ENCODE measurements at regions not wholly inside any gene's neighbourhood (a gene's known extent, or its start where the extent isn't known, plus 50 kb on each side); places are given as distances from the start of the nearest gene placed in this dataset.

DNA sequence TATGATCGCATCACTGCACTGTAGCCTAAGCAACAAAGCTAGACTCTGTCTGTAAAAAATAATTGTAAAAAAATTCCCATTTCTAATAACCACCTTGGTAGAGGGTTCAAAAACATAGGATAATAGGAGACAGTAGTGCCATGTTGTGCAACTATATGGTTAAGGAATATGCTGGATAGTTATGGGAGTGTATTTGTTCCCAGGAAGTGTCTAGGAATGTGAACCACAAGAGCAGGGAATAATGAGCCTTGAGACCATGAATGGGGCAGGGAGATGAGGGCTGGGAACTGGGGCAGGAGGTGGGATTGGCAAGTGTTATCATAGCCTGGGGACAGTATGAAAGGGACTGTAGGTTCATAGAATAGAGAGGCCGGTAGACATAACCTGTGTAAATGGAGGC, 50.4 kb downstream of the RUSC2 start:
- DNase-seq: no peak

DNA sequence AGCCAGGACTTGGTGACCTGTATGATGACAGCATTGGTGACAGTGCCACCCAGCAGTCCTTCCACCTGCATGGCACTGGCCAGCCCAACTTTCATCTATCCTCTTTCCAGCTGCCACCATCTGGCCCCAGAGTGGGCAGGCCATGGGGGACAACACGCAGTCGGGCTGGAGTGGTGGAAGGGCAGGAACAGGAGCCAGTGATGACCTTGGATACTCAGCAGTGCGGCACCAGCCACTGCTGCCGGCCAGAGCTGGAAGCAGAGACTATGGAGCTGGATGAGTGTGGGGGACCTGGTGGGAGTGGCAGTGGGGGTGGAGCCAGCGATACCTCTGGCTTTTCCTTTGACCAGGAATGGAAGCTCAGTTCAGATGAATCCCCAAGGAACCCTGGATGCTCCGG, 56.9 kb downstream of the RUSC2 start:
- no peak for DNase-seq

DNA sequence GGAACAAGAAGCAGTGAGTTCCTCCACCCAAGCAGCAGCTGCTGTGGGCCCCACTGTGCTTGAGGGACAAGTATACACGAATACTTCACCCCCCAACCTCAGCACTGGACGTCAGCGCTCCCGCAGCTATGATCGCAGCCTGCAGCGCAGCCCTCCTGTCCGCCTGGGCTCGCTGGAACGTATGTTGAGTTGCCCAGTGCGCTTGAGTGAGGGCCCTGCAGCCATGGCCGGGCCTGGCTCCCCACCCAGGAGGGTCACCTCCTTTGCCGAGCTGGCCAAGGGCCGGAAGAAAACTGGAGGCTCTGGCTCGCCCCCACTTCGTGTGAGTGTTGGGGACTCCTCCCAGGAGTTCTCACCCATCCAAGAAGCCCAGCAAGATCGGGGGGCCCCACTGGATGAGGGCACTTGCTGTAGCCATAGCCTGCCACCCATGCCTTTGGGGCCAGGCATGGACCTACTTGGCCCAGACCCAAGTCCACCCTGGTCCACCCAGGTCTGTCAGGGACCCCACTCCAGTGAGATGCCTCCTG, 57.1 kb upstream of the TESK1 start:
- DNase-seq: no peak

DNA sequence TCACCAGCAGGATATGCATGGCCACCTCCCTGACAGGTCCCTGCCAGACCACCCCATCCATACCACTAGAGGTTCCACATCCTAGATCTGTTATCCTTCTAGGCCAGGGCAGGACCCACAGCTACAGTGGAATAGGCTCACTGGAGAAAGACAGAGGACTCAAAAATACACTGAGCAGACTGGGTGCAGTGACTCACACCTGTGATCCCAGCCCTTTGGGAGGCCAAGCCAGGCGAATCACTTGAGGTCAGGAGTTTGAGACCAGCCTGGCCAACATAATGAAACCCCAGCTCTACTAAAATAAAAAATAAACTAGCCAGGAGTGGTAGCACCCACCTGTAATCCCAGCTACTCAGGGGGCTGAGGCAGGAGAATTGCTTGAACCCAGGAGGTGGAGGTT, 56.5 kb upstream of the TESK1 start:
- DNase-seq: no peak

DNA sequence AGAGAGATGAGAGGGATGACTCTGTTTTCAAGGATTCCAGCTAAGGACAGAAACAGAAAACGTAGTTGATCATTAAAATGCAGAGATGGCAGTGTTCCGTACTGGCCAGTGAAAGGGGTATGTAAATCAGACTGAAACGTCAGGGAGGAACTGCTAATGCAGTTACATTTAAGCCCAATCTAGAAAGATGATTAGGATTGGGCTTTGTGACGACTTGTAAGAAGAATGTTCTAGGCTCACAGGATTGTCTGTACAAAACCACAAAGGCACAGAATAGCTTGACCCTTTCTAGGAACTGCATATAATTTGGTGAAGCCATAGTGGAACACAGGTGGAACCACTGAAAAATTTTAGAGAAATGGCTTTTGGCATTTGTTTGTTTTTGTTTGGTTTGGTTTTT, 55.6 kb upstream of the TESK1 start:
- no peak for DNase-seq

DNA sequence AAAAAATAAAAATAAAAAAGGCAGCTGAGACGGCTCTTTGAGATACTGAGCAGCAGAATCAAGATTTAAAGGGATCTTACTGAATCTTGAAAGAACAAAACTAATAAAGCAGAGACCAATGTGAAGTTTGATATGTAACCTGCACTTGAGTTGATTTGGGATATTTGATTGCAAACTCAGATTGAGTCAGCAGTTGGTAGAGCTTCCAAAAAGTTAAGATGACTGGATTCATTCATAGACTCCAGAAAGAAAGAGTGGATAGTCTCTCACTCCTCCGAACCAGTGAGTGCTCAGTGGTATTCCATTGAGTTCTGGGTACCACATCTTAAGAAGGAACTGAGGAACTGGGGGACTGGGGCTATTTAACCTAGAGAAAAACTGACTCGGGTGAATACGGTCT, 52.7 kb upstream of the TESK1 start:
- no peak for DNase-seq

DNA sequence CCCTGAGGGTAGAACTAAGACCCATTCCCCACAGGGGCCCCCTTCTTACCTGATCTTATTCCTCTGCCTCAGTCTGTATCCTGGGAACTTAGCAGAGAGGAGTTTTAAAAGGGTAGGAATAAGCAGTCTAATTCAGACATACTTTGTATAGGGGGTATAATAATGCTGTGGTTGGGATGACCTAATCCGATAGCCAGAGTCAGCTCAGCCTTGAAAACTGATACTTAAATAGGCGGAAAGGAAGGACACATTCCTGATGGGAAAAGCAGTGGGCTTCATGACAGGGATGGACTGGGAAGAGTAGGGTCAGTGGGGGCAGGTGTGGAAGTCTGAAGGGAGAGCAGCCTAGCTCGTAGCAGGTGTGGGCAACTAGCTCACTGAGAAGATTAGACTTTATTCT, 52.2 kb upstream of the TESK1 start:
- no peak for DNase-seq

DNA sequence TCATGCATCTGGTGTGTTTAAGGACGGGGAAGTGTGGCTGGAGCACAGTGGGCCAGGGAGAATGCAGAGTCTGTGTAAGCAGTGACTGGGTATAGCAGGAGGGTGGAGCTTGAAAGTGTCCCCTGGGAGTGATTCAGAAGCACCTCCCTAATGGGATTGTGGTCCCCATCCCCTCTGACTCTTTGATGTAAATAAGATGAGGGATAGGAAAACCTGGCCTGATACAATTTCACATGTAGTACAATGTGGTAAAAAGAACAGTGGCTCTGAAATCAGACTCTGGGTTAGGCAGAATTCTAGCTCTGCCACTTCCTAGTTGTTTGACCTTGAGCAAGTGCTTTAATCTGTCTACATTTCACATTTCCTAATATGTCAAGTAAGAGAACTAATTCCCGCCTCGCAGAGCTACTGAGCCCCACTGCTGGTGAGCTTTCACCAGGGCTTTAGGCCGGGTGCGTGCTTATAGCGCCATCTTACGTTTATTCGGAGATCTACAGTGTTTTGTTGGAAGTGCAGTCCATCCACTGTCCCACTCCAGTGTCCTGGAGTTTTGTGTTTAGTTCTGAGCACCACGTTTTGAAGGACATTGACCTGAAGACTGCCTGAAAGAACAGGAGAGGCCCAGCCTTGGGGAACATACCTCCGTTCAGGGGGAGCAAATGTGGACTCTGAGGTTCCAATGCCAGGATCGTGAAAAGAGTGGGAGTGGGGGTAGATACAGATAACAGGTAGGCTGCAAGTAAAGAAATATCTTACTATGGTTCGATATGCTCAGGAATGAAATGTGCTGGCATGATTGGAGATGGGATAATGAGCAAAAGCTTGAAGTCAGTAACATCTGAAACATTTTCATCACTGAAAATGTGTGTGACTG, 51.2 kb upstream of the TESK1 start:
- peak; percentile 69 for DNase-seq

DNA sequence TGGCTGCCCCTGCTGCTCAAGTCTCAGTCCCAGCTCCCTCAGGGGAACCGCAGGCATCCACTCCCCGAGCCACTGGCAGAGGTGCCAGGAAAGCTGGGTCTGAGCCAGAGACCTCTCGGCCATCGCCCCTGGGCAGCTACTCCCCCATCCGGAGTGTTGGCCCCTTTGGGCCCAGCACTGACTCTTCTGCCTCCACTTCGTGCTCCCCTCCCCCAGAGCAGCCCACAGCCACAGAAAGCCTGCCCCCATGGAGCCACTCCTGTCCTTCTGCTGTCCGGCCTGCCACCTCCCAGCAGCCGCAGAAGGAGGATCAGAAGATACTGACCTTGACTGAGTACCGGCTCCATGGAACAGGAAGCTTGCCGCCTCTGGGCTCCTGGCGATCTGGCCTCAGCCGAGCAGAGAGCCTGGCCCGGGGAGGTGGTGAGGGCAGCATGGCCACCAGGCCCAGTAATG, 49.8 kb upstream of the TESK1 start:
- no peak for DNase-seq
